GM12878 (cell line): ENCODE measurements at regions not wholly inside any gene's neighbourhood (a gene's known extent, or its start where the extent isn't known, plus 50 kb on each side); places are given as distances from the start of the nearest gene placed in this dataset.

Source experiments
- ATAC-seq: fragments of 200-7000 bp; cut with Tn5 transposase; 3 replicates; pipeline ENCODE4 v1.9.1; 2020; ENCODE audit warnings: mild to moderate bottlenecking, moderate library complexity
- BruUV-seq: library from RNA; stranded (reverse); fragments of 400-500 nt; replicated peaks from 2 replicates; lab custom pipeline; 2021; lab: Mats Ljungman, UMichigan
- CTCF ChIA-PET: fragments of 300-600 bp; sonication (Branson Sonifier 250); formaldehyde crosslinking; extraction: SDS; loops from one replicate; lab custom pipeline; 2021; ENCODE audit warnings: inconsistent platforms; lab: Yijun Ruan, JAX
- POLR2A ChIA-PET: fragments of 350-600 bp; formaldehyde crosslinking; extraction: SDS; loops from one replicate; lab custom pipeline; 2021; ENCODE audit warnings: inconsistent platforms; lab: Charles Lee
- RAD21 ChIA-PET: fragments of 300-600 bp; sonication (Branson Sonifier 250); formaldehyde crosslinking; loops from one replicate; lab custom pipeline; 2023; ENCODE audit warnings: antibody characterized with exemption; ENCODE audit not compliant: unreplicated experiment; lab: Charles Lee
- SMC1A ChIA-PET: fragments of 300-600 bp; sonication (Branson Sonifier 250); formaldehyde crosslinking; loops from one replicate; lab custom pipeline; 2023; ENCODE audit not compliant: unreplicated experiment, uncharacterized antibody; lab: Charles Lee
- DNase-seq: peaks from one replicate; pipeline ENCODE4 v3.0.0-alpha.2; 2011; ENCODE audit warnings: low read depth, low spot score
- FAIRE-seq: peaks from 3 replicates; lab custom pipeline; 2011; peaks lifted over from hg19 to GRCh38; lab: Jason Lieb, UNC
- H2AFZ ChIP-seq: 2 replicates; pipeline ENCODE4 v1.6.0; 2011; ENCODE audit warnings: low read depth, low read length, control low read depth; ENCODE audit not compliant: control insufficient read depth
- H3K27ac ChIP-seq: 2 replicates; pipeline ENCODE4 v1.5.1; 2011; ENCODE audit warnings: control low read depth; ENCODE audit not compliant: control insufficient read depth, insufficient read depth
- H3K27me3 ChIP-seq, 2 experiments: replicated peaks in 1 of 2; 2 replicates each; pipeline versions ENCODE4 v1.6.0 to v1.6.1; 2011; ENCODE audit warnings: low read length in 1 of 2; ENCODE audit not compliant: control insufficient read depth in 2 of 2, insufficient read depth in 2 of 2
- H3K36me3 ChIP-seq, 2 experiments: 2 replicates each; pipeline ENCODE4 v1.5.1; 2011; ENCODE audit warnings: low read length in 1 of 2; ENCODE audit not compliant: control insufficient read depth in 2 of 2, insufficient read depth in 2 of 2
- H3K4me1 ChIP-seq: 2 replicates; pipeline ENCODE4 v1.6.1; 2011; ENCODE audit warnings: mild to moderate bottlenecking, low read length, moderate library complexity, mixed read lengths; ENCODE audit not compliant: control insufficient read depth, insufficient read depth
- H3K4me2 ChIP-seq: 2 replicates; pipeline ENCODE4 v1.6.0; 2011; ENCODE audit warnings: control low read depth; ENCODE audit not compliant: control insufficient read depth, insufficient read depth
- H3K4me3 ChIP-seq: fragments of 200-600 bp; sonication (generic); 2 replicates; pipeline ENCODE4 v1.5.1; 2016
- H3K79me2 ChIP-seq: 2 replicates; pipeline ENCODE4 v1.6.0; 2011; ENCODE audit warnings: low read length; ENCODE audit not compliant: control insufficient read depth, insufficient read depth
- H3K9ac ChIP-seq: 2 replicates; pipeline ENCODE4 v1.8.0; 2011; ENCODE audit warnings: low read length, control low read depth, mixed read lengths; ENCODE audit not compliant: control insufficient read depth, insufficient read depth
- H3K9me3 ChIP-seq: replicated peaks from 3 replicates; pipeline ENCODE4 v1.5.1; 2011; ENCODE audit warnings: mild to moderate bottlenecking, low read length; ENCODE audit not compliant: control insufficient read depth, insufficient read depth
- H4K20me1 ChIP-seq: 2 replicates; pipeline ENCODE4 v1.6.0; 2011; ENCODE audit not compliant: control insufficient read depth, insufficient read depth
- FOS ChIP-seq: IDR thresholded peaks from 3 replicates; pipeline ENCODE4 v1.6.1; 2011; ENCODE audit warnings: borderline replicate concordance; ENCODE audit not compliant: insufficient read length; ENCODE audit errors: extremely low read depth
- TCF3 ChIP-seq: IDR thresholded peaks from 2 replicates; pipeline ENCODE4 v1.6.1; 2012; ENCODE audit warnings: low read depth, mild to moderate bottlenecking, low read length, borderline replicate concordance; ENCODE audit not compliant: insufficient read depth
- ZNF207 ChIP-seq: fragments of 450-650 bp; IDR thresholded peaks from 2 replicates; pipeline ENCODE4 v1.6.1; 2014; ENCODE audit warnings: antibody characterized with exemption, mild to moderate bottlenecking, borderline replicate concordance
- WGBS: methylation state at CpG from one replicate; pipeline ENCODE4 v1.1.6; 2016; ENCODE audit warnings: low lambda C conversion rate; ENCODE audit not compliant: insufficient replicate concordance, insufficient coverage; ENCODE audit errors: missing lambda C conversion rate; 5-methylcytosine and 5-hydroxymethylcytosine counted together
- in situ Hi-C: fragments of 300-500 bp; cut with MboI; formaldehyde crosslinking; loops from 9 replicates; pipeline ENCODE4 v1.14.3; 2018; ENCODE audit warnings: mixed read lengths
- intact Hi-C: fragments of 100-400 bp; cut with micrococcal nuclease; formaldehyde crosslinking; loops from one replicate; pipeline ENCODE4 v1.14.2; 2022; ENCODE audit not compliant: unreplicated experiment
- TF ChIP-seq, protein P1 (sequence below): fragments of 450-650 bp; formaldehyde crosslinking; IDR thresholded peaks from 2 replicates; pipeline ENCODE4 v1.5.0; 2022; ENCODE audit warnings: mild to moderate bottlenecking, missing genetic modification characterization

DNA sequence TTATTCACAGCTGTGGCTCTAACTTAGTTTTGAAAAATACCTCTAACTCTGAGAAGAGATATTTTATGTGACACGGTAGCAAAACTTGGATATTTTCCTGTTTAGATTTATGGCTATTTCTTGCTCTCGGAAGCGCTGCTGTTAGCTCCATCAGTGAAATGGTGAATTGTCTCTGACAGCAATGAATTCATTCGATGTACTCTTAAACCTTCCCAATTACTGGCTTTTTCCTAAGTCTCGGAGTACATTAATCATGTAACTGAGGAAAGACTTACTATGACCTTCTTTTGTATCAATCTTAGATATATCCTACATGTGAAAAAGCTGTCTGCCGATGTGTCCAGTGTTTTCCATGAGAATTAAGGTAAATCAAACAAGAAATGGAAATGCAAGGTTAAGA, 613.0 kb downstream of the KIF4B start:
- 58% methylated on average over 6 of the region's 6 CpGs for WGBS
- Histone ChIP-seq H4K20me1 (no peaks in the 10 kb centered on the region), H3K9ac (no peak overlapping the region), H3K27me3 (no peaks in the 10 kb centered on the region), H3K4me1 (no peaks in the 10 kb centered on the region), H3K27ac (no peak overlapping the region), H3K4me2 (no peak overlapping the region), H3K36me3 (no peaks in the 10 kb centered on the region), H3K79me2 (no peaks in the 10 kb centered on the region), H3K9me3 (no peaks in the 10 kb centered on the region), H3K4me3 (no peak overlapping the region), H2AFZ (no peak overlapping the region)
- BruUV-seq: no TSS peak
- SMC1A ChIA-PET: interaction anchor here (1.0 kb wide), 1 partner anchor 8 kb away, joined by 3 read pairs; no protein-coding TSS in a partner anchor
- FAIRE-seq (no peak), ATAC-seq (no peak), DNase-seq (no peak)
- POLR2A ChIA-PET: no interaction called here
- intact Hi-C loops: no loop called here
- TF ChIP-seq, protein P1, sequence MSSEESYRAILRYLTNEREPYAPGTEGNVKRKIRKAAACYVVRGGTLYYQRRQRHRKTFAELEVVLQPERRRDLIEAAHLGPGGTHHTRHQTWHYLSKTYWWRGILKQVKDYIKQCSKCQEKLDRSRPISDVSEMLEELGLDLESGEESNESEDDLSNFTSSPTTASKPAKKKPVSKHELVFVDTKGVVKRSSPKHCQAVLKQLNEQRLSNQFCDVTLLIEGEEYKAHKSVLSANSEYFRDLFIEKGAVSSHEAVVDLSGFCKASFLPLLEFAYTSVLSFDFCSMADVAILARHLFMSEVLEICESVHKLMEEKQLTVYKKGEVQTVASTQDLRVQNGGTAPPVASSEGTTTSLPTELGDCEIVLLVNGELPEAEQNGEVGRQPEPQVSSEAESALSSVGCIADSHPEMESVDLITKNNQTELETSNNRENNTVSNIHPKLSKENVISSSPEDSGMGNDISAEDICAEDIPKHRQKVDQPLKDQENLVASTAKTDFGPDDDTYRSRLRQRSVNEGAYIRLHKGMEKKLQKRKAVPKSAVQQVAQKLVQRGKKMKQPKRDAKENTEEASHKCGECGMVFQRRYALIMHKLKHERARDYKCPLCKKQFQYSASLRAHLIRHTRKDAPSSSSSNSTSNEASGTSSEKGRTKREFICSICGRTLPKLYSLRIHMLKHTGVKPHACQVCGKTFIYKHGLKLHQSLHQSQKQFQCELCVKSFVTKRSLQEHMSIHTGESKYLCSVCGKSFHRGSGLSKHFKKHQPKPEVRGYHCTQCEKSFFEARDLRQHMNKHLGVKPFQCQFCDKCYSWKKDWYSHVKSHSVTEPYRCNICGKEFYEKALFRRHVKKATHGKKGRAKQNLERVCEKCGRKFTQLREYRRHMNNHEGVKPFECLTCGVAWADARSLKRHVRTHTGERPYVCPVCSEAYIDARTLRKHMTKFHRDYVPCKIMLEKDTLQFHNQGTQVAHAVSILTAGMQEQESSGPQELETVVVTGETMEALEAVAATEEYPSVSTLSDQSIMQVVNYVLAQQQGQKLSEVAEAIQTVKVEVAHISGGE (CRISPR knock-in tag): no peak
- in situ Hi-C loops: no loop called here
- RAD21 ChIA-PET: no interaction called here
- CTCF ChIA-PET: no interaction called here

DNA sequence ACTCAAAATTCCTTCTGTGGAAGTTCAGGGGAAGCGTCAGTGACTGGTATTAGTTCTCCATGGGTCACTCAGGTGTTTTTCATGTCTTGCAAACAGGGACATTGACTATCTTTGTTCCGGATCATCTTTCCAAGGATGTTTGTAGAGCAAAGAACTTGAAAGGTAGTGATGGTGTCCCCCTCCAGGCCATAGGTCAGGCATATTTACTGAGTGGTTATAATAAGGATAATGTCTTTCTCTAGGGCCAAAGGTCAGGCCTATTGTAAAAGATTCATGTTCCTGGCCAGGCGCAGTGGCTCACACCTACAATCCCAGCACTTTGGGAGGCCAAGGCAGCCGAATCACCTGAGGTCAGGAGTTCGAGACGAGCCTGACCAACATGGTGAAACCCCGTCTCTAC, 614.8 kb downstream of the KIF4B start:
- ATAC-seq: no peak
- POLR2A ChIA-PET: no interaction called here
- H3K9me3 ChIP-seq: no peaks in the 10 kb centered on the region
- in situ Hi-C loops (no loop called here), intact Hi-C loops (no loop called here)
- no peaks in the 10 kb centered on the region for H3K27me3 ChIP-seq
- H3K4me1 ChIP-seq: no peaks in the 10 kb centered on the region
- 10% methylated on average over 7 of the region's 7 CpGs for WGBS
- H3K36me3 ChIP-seq: no peaks in the 10 kb centered on the region
- DNase-seq: no peak
- no peak overlapping the region for H2AFZ ChIP-seq
- no TSS peak for BruUV-seq
- RAD21 ChIA-PET: no interaction called here
- CTCF ChIA-PET: no interaction called here
- no peak overlapping the region for H3K4me2 ChIP-seq
- FAIRE-seq: no peak
- SMC1A ChIA-PET: no interaction called here
- no peak overlapping the region for H3K27ac ChIP-seq
- no peak for TF ChIP-seq FOS
- TF ChIP-seq TCF3: no peak
- TF ChIP-seq ZNF207: no peak
- H3K4me3 ChIP-seq: no peak overlapping the region
- H3K79me2 ChIP-seq: no peaks in the 10 kb centered on the region
- no peak overlapping the region for H3K9ac ChIP-seq
- no peaks in the 10 kb centered on the region for H4K20me1 ChIP-seq
